K562 (cell line): ENCODE measurements at regions not wholly inside any gene's neighbourhood (a gene's known extent, or its start where the extent isn't known, plus 50 kb on each side); places are given as distances from the start of the nearest gene placed in this dataset.
A peak's percentile ranks its signal among the peaks of the same experiment; 100 is the strongest.

Experiments used
- FOXA1 ChIP-seq: fragments of 450-650 bp; IDR thresholded peaks from 2 replicates; pipeline ENCODE4 v1.6.1; 2016; ENCODE audit warnings: mild to moderate bottlenecking, borderline replicate concordance
- HDAC3 ChIP-seq: fragments of 450-650 bp; IDR thresholded peaks from 2 replicates; pipeline ENCODE4 v1.6.1; 2018; ENCODE audit warnings: borderline replicate concordance, mild to moderate bottlenecking, moderate library complexity; ENCODE audit not compliant: partially characterized antibody
- MTA1 ChIP-seq: fragments of 450-650 bp; IDR thresholded peaks from 2 replicates; pipeline ENCODE4 v1.6.1; 2017; ENCODE audit warnings: borderline replicate concordance
- NCOA1 ChIP-seq: fragments of 450-650 bp; IDR thresholded peaks from 2 replicates; pipeline ENCODE4 v1.6.1; 2016; ENCODE audit warnings: low read depth
- NCOA4 ChIP-seq: fragments of 450-650 bp; IDR thresholded peaks from 2 replicates; pipeline ENCODE4 v1.6.1; 2018; ENCODE audit warnings: mild to moderate bottlenecking; ENCODE audit not compliant: partially characterized antibody
- POLR2AphosphoS5 ChIP-seq: IDR thresholded peaks from 2 replicates; pipeline ENCODE4 v1.6.1; 2011; ENCODE audit warnings: mild to moderate bottlenecking, low read depth, low read length, moderate library complexity; ENCODE audit not compliant: control insufficient read depth, insufficient read depth
- PURB ChIP-seq: sonication (generic); formaldehyde crosslinking; IDR thresholded peaks from 2 replicates; pipeline ENCODE4 v1.9.0; 2021; ENCODE audit warnings: low read depth, mild to moderate bottlenecking, missing genetic modification reagents
- RAD21 ChIP-seq, 2 experiments: fragments of 250-450 bp in 1 of 2; fragments of 450-650 bp in 1 of 2; sonication (Bioruptor Pico) in 1 of 2; formaldehyde crosslinking in 1 of 2; IDR thresholded peaks in 1 of 2; conservative IDR thresholded peaks in 1 of 2; 2 replicates each; pipeline versions ENCODE4 v1.4.0 to v1.8.0; 2020 to 2022; ENCODE audit warnings: mild to moderate bottlenecking in 2 of 2, moderate library complexity in 1 of 2
- RHOXF2B ChIP-seq: fragments of 250-450 bp; sonication (Bioruptor Pico); conservative IDR thresholded peaks from 2 replicates; pipeline ENCODE4 v1.5.1; 2021
- THRAP3 ChIP-seq: fragments of 450-650 bp; IDR thresholded peaks from 2 replicates; pipeline ENCODE4 v1.6.1; 2016; ENCODE audit warnings: mild to moderate bottlenecking, inconsistent platforms, borderline replicate concordance
- ZFP1 ChIP-seq: fragments of 450-650 bp; formaldehyde crosslinking; IDR thresholded peaks from 2 replicates; pipeline ENCODE4 v1.4.0; 2020; ENCODE audit warnings: mild to moderate bottlenecking, mixed read lengths
- ZKSCAN3 ChIP-seq: fragments of 250-450 bp; sonication (Bioruptor Pico); IDR thresholded peaks from 2 replicates; pipeline ENCODE4 v1.4.0; 2020
- ZNF695 ChIP-seq: fragments of 450-650 bp; formaldehyde crosslinking; IDR thresholded peaks from 2 replicates; pipeline ENCODE4 v1.4.0; 2020; ENCODE audit warnings: mild to moderate bottlenecking, moderate library complexity
- TF ChIP-seq, protein P1 (sequence below): fragments of 250-450 bp; sonication (Bioruptor Pico); IDR thresholded peaks from 2 replicates; pipeline ENCODE4 v1.5.0; 2022; ENCODE audit warnings: mild to moderate bottlenecking
- TF ChIP-seq, protein P2 (sequence below): sonication (generic); formaldehyde crosslinking; IDR thresholded peaks from 2 replicates; pipeline ENCODE4 v1.8.0; 2022; ENCODE audit warnings: mild to moderate bottlenecking, missing genetic modification reagents
- TF ChIP-seq, protein P3 (sequence below): fragments of 200-400 bp; formaldehyde crosslinking; IDR thresholded peaks from 2 replicates; pipeline ENCODE4 v1.6.1; 2017; ENCODE audit warnings: mild to moderate bottlenecking, low read depth, low read length, moderate library complexity
- TF ChIP-seq, protein P4 (sequence below): fragments of 450-650 bp; IDR thresholded peaks from 2 replicates; pipeline ENCODE4 v1.6.1; 2016; ENCODE audit warnings: low read depth, mild to moderate bottlenecking, moderate library complexity
- TF ChIP-seq, protein P5 (sequence below), 2 experiments: fragments of 150-350 bp in 1 of 2; IDR thresholded peaks; 2 replicates each; pipeline ENCODE4 v1.6.1; 2012 to 2016; ENCODE audit warnings: low read depth in 2 of 2, low read length in 2 of 2, mild to moderate bottlenecking in 1 of 2, moderate library complexity in 1 of 2

DNA sequence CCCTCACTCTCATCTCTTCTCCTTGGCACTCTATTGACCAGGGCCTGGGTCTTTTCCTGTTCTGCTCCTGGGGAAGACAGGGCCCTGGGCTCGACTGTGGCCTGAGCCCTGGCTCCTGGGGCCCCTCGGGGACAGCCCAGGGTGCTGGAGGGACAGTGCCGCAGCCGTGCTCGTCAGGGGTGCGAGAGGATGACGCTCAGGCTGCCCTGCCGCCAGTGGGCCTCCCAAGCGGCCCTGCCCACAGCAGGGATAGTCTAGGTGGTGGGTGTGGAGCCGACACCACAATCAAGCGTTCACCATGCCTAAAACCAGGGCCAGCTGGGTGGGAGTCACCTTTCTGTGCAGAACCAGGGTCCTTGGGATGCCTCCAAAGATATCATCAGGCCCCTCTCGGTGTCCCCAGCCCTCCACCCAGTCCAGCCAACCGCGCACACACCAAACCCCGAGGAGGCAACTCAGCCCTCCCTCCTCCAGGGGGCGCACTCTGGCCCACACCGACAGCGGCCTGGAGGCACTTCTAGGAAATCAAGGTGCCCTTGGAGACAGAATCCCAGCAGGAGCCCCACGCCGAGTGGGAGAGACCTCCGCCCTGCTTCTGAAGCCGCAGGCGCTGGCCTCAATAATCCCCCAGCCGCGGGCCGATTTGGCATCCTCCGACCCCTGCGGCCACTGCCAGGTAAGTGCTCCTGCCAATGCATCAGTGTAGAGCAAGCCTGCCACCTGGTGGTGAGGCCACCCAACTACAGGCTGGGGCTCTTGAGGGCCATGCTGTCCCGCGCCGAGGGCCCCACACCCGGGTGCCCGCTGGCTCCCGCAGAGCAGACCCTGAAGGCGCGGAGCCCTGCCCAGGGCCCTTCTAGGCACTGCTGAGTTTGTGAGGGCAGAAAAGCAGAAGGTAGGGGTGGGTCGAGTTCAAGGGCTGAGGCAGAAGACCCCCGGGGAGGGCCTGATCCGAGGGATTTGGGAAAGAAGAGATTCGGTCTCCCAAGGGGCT, 496.4 kb downstream of the BUD13 start (continued):
- TF ChIP-seq, protein P1, sequence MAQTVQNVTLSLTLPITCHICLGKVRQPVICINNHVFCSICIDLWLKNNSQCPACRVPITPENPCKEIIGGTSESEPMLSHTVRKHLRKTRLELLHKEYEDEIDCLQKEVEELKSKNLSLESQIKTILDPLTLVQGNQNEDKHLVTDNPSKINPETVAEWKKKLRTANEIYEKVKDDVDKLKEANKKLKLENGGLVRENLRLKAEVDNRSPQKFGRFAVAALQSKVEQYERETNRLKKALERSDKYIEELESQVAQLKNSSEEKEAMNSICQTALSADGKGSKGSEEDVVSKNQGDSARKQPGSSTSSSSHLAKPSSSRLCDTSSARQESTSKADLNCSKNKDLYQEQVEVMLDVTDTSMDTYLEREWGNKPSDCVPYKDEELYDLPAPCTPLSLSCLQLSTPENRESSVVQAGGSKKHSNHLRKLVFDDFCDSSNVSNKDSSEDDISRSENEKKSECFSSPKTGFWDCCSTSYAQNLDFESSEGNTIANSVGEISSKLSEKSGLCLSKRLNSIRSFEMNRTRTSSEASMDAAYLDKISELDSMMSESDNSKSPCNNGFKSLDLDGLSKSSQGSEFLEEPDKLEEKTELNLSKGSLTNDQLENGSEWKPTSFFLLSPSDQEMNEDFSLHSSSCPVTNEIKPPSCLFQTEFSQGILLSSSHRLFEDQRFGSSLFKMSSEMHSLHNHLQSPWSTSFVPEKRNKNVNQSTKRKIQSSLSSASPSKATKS, result no peak
- TF ChIP-seq, protein P2, sequence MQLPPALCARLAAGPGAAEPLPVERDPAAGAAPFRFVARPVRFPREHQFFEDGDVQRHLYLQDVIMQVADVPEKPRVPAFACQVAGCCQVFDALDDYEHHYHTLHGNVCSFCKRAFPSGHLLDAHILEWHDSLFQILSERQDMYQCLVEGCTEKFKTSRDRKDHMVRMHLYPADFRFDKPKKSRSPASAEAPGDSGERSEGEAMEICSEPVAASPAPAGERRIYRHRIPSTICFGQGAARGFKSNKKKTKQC, result no peak
- no peak for TF ChIP-seq THRAP3
- no peak for TF ChIP-seq POLR2AphosphoS5
- no peak for TF ChIP-seq ZKSCAN3 (CRISPR knock-in tag)
- TF ChIP-seq, protein P3, sequence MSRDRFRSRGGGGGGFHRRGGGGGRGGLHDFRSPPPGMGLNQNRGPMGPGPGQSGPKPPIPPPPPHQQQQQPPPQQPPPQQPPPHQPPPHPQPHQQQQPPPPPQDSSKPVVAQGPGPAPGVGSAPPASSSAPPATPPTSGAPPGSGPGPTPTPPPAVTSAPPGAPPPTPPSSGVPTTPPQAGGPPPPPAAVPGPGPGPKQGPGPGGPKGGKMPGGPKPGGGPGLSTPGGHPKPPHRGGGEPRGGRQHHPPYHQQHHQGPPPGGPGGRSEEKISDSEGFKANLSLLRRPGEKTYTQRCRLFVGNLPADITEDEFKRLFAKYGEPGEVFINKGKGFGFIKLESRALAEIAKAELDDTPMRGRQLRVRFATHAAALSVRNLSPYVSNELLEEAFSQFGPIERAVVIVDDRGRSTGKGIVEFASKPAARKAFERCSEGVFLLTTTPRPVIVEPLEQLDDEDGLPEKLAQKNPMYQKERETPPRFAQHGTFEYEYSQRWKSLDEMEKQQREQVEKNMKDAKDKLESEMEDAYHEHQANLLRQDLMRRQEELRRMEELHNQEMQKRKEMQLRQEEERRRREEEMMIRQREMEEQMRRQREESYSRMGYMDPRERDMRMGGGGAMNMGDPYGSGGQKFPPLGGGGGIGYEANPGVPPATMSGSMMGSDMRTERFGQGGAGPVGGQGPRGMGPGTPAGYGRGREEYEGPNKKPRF, result no peak
- no peak for TF ChIP-seq RHOXF2B (CRISPR knock-in tag)
- TF ChIP-seq MTA1, result no peak
- no peak for TF ChIP-seq ZNF695 (CRISPR knock-in tag)
- no peak for TF ChIP-seq NCOA1
- TF ChIP-seq, protein P4, sequence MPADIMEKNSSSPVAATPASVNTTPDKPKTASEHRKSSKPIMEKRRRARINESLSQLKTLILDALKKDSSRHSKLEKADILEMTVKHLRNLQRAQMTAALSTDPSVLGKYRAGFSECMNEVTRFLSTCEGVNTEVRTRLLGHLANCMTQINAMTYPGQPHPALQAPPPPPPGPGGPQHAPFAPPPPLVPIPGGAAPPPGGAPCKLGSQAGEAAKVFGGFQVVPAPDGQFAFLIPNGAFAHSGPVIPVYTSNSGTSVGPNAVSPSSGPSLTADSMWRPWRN, result no peak
- TF ChIP-seq ZFP1 (CRISPR knock-in tag), result no peak
- no peak for TF ChIP-seq HDAC3
- TF ChIP-seq NCOA4, result no peak
- TF ChIP-seq PURB (CRISPR knock-in tag), result no peak
- TF ChIP-seq, protein P5, sequence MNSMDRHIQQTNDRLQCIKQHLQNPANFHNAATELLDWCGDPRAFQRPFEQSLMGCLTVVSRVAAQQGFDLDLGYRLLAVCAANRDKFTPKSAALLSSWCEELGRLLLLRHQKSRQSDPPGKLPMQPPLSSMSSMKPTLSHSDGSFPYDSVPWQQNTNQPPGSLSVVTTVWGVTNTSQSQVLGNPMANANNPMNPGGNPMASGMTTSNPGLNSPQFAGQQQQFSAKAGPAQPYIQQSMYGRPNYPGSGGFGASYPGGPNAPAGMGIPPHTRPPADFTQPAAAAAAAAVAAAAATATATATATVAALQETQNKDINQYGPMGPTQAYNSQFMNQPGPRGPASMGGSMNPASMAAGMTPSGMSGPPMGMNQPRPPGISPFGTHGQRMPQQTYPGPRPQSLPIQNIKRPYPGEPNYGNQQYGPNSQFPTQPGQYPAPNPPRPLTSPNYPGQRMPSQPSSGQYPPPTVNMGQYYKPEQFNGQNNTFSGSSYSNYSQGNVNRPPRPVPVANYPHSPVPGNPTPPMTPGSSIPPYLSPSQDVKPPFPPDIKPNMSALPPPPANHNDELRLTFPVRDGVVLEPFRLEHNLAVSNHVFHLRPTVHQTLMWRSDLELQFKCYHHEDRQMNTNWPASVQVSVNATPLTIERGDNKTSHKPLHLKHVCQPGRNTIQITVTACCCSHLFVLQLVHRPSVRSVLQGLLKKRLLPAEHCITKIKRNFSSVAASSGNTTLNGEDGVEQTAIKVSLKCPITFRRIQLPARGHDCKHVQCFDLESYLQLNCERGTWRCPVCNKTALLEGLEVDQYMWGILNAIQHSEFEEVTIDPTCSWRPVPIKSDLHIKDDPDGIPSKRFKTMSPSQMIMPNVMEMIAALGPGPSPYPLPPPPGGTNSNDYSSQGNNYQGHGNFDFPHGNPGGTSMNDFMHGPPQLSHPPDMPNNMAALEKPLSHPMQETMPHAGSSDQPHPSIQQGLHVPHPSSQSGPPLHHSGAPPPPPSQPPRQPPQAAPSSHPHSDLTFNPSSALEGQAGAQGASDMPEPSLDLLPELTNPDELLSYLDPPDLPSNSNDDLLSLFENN (IDR thresholded peaks at IDR 0.05; ENCODE audit: low read depth in 2 of 2, low read length in 2 of 2), result no peak
- TF ChIP-seq RAD21 (CRISPR knock-in tag; conservative IDR thresholded peaks at IDR 0.05 in 1 of 2, IDR thresholded peaks at IDR 0.05 in 1 of 2), result peak; percentile 85 to 87
- no peak for TF ChIP-seq FOXA1
